DOHH2 (cell line): ENCODE measurements at regions not wholly inside any gene's neighbourhood (a gene's known extent, or its start where the extent isn't known, plus 50 kb on each side); places are given as distances from the start of the nearest gene placed in this dataset.

Source experiments
- CTCF ChIP-seq: fragments of 200-600 bp; sonication (generic); IDR thresholded peaks from one replicate; pipeline ENCODE4 v1.5.1; 2014; ENCODE audit warnings: antibody characterized with exemption, mild to moderate bottlenecking, low read depth, low read length; ENCODE audit not compliant: poor library complexity, severe bottlenecking
- EZH2phosphoT487 ChIP-seq: fragments of 200-600 bp; sonication (generic); IDR thresholded peaks from 2 replicates; pipeline ENCODE4 v1.6.1; 2017; ENCODE audit warnings: borderline replicate concordance, mild to moderate bottlenecking, antibody characterized with exemption, low read length, moderate library complexity, mixed read lengths

- TF ChIP-seq CTCF: no peak
- no peak for TF ChIP-seq EZH2phosphoT487
Observed at GRCh38 chr4:34534916-34535315, 1709.4 kb downstream of the ARAP2 start.
